ENCODE measurements at regions not wholly inside any gene's neighbourhood (a gene's known extent, or its start where the extent isn't known, plus 50 kb on each side); places are given as distances from the start of the nearest gene placed in this dataset.

DNA sequence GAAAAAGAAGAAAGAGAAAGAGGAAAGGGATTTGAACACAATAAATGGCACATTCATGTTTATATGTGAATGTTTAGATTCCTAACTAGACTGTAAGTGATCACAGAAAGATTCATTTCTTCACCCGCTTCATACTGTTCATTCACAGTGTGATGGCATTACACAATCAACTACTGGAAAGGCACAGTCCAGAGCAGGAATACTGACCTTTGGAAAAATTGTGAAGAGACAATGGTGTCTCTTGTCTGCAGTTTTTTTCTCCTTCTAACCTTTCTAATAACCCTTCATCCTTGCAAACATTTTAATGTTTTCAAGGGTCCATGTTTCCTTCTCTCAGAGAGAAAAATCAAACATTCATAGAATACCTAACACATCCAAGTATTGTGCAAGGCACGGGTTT, 180.9 kb upstream of the SOX14 start:
- TF ChIP-seq, protein P1, sequence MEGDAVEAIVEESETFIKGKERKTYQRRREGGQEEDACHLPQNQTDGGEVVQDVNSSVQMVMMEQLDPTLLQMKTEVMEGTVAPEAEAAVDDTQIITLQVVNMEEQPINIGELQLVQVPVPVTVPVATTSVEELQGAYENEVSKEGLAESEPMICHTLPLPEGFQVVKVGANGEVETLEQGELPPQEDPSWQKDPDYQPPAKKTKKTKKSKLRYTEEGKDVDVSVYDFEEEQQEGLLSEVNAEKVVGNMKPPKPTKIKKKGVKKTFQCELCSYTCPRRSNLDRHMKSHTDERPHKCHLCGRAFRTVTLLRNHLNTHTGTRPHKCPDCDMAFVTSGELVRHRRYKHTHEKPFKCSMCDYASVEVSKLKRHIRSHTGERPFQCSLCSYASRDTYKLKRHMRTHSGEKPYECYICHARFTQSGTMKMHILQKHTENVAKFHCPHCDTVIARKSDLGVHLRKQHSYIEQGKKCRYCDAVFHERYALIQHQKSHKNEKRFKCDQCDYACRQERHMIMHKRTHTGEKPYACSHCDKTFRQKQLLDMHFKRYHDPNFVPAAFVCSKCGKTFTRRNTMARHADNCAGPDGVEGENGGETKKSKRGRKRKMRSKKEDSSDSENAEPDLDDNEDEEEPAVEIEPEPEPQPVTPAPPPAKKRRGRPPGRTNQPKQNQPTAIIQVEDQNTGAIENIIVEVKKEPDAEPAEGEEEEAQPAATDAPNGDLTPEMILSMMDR (IDR thresholded peaks at IDR 0.05), result no peak
- no peak for TF ChIP-seq POLR2A (IDR thresholded peaks at IDR 0.05)
- TF ChIP-seq POLR2AphosphoS5 (IDR thresholded peaks at IDR 0.05; ENCODE audit: insufficient read depth in 1 of 2, low read depth in 1 of 2), result no peak
